ENCODE measurements at regions not wholly inside any gene's neighbourhood (a gene's known extent, or its start where the extent isn't known, plus 50 kb on each side); places are given as distances from the start of the nearest gene placed in this dataset.

GRCh38 chr13:44093607-44094564 lies 214.2 kb downstream of the LACC1 start:
- no peak for TF ChIP-seq EZH2 (IDR thresholded peaks at IDR 0.05; ENCODE audit: insufficient read depth, poor library complexity, severe bottlenecking)
- TF ChIP-seq EZH2phosphoT487 (IDR thresholded peaks at IDR 0.05; ENCODE audit: insufficient read depth, low read depth): no peak

All from GM23248 (cell line).